T47D (cell line): ENCODE measurements at regions not wholly inside any gene's neighbourhood (a gene's known extent, or its start where the extent isn't known, plus 50 kb on each side); places are given as distances from the start of the nearest gene placed in this dataset.
A peak's percentile ranks its signal among the peaks of the same experiment; 100 is the strongest.

ENCODE experiments used
- DNase-seq, 2 experiments: peaks; one replicate each; pipeline versions ENCODE4 v3.0.0 to v3.0.0-alpha.2; 2011 to 2012; ENCODE audit warnings: low read depth in 1 of 2, low spot score in 1 of 2
- JUND ChIP-seq: IDR thresholded peaks from 2 replicates; pipeline ENCODE4 v1.6.1; 2012; ENCODE audit warnings: low read depth
- in situ Hi-C: cut with HindIII; loops from 2 replicates; pipeline ENCODE4 v1.10.0; 2016; ENCODE audit warnings: low sequenced_read_pairs, low pct_unique_long_range_greater_than_20kb

DNA sequence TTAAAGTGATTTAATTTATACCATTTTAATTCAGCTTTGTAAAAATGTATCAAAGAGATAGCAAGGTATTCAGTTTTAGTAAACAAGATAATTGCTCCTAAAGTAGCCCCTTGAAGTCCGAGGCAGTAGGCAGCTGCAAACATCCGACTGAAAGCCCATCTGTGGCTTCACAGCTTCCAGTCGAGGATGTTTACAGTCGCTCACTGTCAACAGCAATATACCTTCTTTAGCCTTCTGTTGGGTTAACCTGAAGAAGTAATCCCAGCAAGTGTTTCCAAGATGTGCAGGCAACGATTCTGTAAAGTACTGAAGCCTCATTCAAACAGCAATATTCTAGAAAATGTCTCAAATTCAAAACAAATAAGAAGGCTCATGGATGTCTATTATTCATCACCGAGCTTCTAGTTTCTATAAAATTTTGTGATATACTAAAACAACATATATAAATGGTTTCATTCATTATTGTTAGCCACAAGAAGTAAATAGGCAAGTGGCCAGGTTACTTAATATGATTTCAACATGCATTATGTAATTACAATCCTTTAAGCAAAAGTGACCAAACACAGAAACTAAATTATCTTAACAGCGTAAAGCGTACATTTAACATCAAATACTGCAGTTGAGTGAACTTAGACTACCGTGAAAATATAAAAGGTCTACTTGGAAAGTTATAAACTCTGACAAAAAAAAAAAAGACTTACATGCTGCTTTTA lies 115.0 kb downstream of the OGFRL1 start:
- DNase-seq = no peak
- in situ Hi-C loops = no loop called here
- TF ChIP-seq JUND = no peak

DNA sequence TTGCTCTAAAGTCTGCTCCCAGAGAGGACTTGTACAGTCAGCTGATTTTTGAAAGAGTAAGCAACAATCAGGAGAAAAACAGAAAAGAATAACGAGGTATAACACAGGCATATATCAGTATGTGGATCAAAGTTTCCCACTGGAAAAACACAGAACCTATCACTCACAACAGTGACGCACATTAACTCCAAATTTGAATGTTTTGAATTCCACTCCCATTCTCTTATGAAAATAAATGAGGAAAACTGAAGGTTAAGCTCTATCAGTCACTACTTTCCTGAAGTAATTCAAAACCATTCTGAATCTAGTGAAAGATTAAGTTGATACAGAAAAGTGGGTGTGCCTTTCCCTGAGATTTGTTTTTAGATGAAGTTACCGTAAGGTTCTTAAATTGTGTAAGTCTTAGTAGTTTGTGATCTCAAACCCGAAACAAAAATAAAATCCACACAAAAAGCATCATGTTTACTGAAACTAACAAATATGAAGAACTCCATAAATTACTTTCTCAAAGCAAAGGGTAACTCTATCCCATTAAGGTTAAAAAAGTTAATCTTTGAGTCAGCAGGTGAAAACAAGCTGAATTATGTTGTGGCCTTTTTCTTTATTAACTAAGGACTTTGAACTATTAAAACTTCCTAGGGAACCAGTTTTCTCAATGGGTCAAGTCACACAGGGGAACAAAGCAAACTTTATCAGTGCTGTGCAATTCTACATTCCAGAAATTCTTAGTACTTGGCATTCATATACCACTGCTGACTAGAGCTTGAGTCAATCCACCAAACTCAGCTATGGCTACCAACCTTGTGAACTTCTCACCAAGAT lies 115.7 kb downstream of the OGFRL1 start:
- TF ChIP-seq JUND = no peak
- in situ Hi-C loops = no loop called here
- peak in 1 of 2 experiments; percentile 55 for DNase-seq

DNA sequence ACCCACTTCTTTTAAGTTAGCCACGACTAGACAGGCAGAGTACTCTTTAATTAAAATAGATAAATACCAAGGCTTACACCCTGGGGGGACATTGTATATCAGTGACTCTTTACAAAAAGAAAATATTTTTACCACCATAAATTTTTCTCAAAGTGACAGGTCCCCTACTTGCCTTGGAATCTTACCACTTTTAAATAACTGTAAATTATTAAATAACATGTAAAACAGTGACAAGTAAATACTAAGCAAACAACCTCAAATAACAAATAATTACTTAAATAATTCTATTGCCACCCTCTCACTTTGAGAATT lies 116.3 kb downstream of the OGFRL1 start:
- no peak for DNase-seq
- in situ Hi-C loops = no loop called here
- TF ChIP-seq JUND = no peak

DNA sequence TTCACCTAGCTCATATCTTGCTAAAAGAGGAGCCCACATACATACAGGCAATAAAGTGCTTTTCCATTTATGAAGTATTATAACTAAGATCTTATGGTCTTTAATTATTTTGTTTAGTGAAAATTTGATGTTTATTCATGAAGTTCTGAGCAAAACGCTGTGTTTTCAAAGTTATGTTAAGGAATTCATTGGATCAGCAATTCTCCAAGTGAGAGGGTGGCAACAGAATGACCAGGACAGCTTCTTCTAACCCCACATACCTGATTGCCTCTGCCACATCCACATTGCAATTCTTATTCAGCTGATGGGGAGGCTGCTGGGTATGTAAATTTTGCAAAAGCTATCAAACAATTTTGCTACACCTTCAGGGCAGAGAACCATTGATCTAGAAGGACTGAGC lies 116.8 kb downstream of the OGFRL1 start:
- no peak for DNase-seq
- no peak for TF ChIP-seq JUND
- in situ Hi-C loops = no loop called here

DNA sequence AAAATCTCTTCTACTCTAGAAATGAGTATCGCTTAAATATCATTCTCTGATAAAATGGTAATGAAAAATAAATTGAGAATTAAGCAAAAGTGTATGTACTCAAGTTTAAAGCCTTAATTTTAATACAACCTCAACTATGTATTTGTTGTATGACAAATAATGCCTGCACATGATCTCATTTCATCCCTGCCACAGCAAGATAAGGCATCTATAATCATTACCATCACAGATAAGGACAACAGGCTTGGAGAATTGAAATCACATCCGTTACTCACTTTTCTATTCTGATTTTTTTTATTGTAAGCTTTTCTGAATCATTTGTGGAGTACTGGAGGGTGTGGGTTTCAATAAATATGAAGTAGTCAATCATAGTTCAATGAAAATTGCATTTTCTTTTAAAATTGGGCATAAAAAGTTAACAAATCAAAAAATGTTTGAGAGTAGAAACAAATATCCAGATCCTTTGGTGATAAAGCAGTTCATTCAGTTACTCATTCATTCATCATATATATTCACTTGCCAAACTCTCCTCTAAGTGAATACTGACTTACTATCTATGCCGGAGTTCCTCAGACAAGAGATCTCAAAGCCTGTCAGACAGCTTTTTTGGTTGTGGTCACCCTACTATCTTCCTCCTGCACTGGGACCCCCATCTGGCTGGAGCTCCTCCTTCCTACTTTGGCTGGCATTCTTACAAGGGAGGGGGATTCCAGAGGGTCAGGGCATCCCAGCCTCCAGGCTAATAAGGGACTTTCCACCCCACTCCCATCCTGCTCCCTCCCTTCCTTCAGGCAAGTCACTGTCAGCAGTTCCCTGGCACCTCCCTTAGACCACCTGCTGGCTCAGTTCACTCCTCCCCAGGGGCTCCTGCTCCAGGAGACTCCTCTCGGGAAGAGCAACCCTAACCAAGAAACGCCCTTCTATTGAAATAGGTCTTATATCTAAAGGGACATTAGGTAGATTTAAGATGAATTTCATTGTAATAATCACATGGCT lies 118.6 kb downstream of the OGFRL1 start:
- in situ Hi-C loops = no loop called here
- no peak for TF ChIP-seq JUND
- no peak for DNase-seq

DNA sequence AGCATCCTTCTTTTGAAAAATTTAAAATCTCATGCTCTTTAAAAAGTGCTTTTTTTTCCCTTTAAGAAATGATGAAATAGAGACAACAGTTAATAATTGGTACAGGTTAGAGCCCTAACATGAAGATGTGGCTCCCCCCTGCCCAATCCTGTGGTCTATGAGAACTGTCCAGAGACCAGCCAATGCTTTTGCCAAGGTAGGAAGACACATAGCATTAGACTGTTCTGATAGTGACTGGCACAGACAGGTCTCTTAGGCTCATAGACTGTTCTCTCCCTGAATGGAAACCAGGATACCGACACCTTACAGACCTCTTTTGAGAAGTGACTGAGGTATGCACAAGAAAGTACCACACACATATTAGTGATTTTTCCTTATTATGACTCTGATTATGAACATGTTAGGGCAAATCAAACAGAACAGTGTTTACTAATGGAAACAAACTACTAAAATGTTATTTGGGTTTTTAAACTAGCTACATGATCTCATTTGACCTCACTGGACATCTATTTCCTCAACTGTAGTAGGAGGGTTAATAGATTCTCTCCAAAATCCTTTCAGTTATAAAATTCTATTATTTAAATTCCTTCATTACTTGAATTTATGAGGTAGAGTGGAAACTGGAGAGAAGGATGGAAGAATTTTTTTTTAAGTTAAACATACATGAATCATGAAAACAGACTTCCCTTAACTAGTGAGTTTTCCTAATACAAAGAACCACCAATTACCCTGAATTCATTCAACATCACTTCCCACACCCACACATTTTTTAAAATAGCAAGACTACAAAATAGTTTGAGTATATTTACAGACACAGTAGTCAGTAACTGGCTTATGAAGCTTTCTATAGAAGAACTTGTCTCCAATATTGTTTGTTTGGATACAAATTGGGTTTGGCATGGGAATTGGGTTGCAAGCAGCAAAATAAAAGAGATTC lies 120.4 kb downstream of the OGFRL1 start:
- TF ChIP-seq JUND = no peak
- no peak for DNase-seq
- in situ Hi-C loops = no loop called here

DNA sequence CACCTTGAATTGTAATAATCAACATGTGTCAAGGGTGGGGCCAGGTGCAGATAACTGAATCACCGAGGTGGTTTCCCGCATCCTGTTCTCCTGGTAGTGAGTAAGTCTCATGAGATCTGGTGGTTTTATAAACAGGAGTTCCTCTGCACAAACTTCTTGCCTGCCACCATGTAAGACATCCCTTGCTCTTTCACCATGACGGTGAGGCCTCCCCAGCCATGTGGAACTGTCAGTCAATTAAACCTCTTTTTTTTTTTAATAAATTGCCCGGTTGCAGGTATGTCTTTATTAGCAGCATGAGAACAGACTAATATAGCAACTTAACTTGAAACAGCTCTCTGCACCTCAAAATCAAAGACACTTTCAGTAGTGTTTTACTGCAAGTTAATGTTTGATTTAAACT lies 121.6 kb downstream of the OGFRL1 start:
- in situ Hi-C loops = no loop called here
- DNase-seq = no peak

DNA sequence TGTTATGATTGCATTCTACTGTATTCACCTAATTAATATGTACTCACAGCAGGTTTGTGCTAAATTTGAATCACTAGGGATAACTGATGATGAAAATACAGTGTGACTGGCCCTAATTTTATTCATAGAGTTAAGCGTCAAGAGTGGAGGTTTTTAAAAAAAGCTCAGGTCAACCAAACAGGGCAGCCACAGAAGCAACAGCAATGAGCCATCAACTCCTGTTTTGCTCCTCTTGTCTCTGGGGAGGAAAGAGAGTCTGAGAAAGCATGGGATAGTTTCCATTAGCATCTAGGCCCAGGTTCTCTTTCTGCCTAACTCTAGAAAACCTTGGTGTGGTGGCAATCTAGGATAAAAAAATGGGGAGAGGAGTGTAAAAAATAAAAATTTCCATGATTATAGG lies 122.1 kb downstream of the OGFRL1 start:
- TF ChIP-seq JUND = no peak
- DNase-seq = no peak

More for the DNA sequence above, 121.6 kb downstream of the OGFRL1 start:
- TF ChIP-seq JUND = no peak

DNA sequence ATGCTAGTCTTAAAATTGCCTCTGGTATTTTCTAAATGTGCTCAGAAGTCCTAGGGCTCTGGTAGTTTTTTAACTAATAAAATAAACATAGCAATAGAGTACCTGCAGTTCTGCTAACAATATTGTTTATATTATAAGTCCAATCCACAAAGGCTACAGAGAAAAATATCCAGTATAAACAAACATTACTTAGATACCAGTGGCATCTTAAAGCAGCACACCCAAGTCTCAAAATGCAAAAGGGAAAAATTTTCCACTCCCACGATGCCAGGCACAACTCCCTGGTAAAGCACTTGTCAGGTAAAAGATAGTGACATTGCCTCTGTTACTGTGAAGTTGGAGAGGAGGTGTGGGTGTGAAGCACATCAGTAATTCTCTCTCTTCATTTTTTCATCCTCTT lies 123.3 kb downstream of the OGFRL1 start:
- DNase-seq = no peak
- in situ Hi-C loops = no loop called here
- TF ChIP-seq JUND = no peak

More for the DNA sequence above, 122.1 kb downstream of the OGFRL1 start:
- in situ Hi-C loops = no loop called here

DNA sequence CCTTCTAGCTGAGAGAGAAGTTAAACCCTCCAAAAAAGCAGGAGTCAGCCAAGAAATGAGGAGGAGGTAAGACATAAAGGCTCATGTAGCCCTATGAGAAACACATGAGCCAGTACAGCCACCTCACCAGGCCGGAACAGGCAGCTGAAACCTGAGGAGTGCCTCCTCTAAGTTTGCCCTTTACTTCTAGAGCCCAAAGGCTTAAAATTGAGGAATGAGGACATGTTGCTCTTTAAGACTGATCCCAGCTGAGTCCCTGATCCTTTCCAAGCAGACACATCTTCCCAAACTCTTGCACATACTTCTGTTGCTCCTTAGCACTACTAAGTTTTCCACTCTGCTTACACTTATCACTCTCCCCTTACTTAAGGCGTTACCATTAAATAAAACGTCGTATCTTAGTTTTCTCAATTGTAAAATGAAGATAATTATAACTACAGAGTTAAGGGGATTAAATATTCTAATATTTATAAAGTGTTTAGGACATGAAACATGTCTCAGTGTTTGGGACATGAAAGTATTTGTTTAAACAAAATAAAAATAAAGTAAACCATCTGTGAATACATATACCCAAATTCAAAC lies 124.0 kb downstream of the OGFRL1 start:
- DNase-seq = peak in 1 of 2 experiments; percentile 62
- in situ Hi-C loops = no loop called here

DNA sequence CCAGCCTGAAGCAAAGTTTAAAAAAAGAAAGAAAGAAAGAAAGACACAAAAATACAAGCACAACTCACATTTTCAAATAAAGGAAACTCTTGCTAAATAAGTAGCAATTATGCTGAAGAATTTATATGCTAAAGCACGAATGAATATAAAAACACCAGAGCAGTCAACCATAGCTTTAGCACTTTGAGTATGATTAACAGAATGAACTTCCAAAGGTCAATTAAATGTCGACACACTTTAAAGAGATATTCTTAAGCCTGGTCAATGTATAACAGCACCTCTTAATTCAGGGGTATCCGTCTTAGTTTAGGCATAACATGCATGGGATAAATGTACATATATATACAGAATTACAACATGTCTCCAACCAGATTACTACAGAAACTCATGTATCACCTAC lies 125.9 kb downstream of the OGFRL1 start:
- no peak for TF ChIP-seq JUND
- in situ Hi-C loops = no loop called here
- no peak for DNase-seq

More for the DNA sequence above, 124.0 kb downstream of the OGFRL1 start:
- no peak for TF ChIP-seq JUND
